Prostate gland (tissue), 2 donors: ENCODE measurements at regions not wholly inside any gene's neighbourhood (a gene's known extent, or its start where the extent isn't known, plus 50 kb on each side); places are given as distances from the start of the nearest gene placed in this dataset.

Experiments used
- CTCF ChIP-seq, 4 experiments: fragments of 200-600 bp in 2 of 4; fragments of 450-650 bp in 2 of 4; sonication (generic) in 2 of 4; IDR thresholded peaks; 1 replicate in 3 of 4; 2 replicates in 1 of 4; pipeline ENCODE4 v1.5.1; 2016 to 2019; ENCODE audit warnings: antibody characterized with exemption in 4 of 4, mild to moderate bottlenecking in 2 of 4, moderate library complexity in 2 of 4
- POLR2AphosphoS5 ChIP-seq: sonication (generic); formaldehyde crosslinking; IDR thresholded peaks from one replicate; pipeline ENCODE4 v1.6.1; 2017; ENCODE audit warnings: antibody characterized with exemption

- TF ChIP-seq POLR2AphosphoS5 (no peak), CTCF (IDR thresholded peaks at IDR 0.05) (no peak)
Measured at GRCh38 chr4:56147371-56147770, 198.6 kb downstream of the CEP135 start.
